GM10248 (cell line): ENCODE measurements at regions not wholly inside any gene's neighbourhood (a gene's known extent, or its start where the extent isn't known, plus 50 kb on each side); places are given as distances from the start of the nearest gene placed in this dataset.

Source experiments
- CTCF ChIA-PET: fragments of 300-600 bp; sonication (Branson Sonifier 250); formaldehyde crosslinking; extraction: SDS; loops from one replicate; lab custom pipeline; 2021; ENCODE audit warnings: antibody characterized with exemption; lab: Yijun Ruan, JAX
- POLR2A ChIA-PET: fragments of 350-650 bp; sonication (Branson Sonifier 250); formaldehyde crosslinking; extraction: SDS; loops from one replicate; lab custom pipeline; 2020; ENCODE audit warnings: antibody characterized with exemption; lab: Yijun Ruan, JAX
- DNase-seq: peaks from one replicate; pipeline ENCODE4 v3.0.0; 2012; ENCODE audit errors: extremely low spot score
- TF ChIP-seq, protein P1 (sequence below): IDR thresholded peaks from 2 replicates; pipeline ENCODE4 v1.5.1; 2012; ENCODE audit warnings: mild to moderate bottlenecking, low read depth; ENCODE audit errors: extremely low read depth, missing control alignments, control extremely low read depth

GRCh38 chr2:125554956-125555355, 1101.0 kb upstream of the GYPC start:
- ChIA-PET POLR2A (interaction anchor here (0.7 kb wide), 1 partner anchor 1496 kb away, joined by 3 read pairs; no protein-coding TSS in a partner anchor), CTCF (no interaction called here)
- no peak for DNase-seq
- TF ChIP-seq, protein P1, sequence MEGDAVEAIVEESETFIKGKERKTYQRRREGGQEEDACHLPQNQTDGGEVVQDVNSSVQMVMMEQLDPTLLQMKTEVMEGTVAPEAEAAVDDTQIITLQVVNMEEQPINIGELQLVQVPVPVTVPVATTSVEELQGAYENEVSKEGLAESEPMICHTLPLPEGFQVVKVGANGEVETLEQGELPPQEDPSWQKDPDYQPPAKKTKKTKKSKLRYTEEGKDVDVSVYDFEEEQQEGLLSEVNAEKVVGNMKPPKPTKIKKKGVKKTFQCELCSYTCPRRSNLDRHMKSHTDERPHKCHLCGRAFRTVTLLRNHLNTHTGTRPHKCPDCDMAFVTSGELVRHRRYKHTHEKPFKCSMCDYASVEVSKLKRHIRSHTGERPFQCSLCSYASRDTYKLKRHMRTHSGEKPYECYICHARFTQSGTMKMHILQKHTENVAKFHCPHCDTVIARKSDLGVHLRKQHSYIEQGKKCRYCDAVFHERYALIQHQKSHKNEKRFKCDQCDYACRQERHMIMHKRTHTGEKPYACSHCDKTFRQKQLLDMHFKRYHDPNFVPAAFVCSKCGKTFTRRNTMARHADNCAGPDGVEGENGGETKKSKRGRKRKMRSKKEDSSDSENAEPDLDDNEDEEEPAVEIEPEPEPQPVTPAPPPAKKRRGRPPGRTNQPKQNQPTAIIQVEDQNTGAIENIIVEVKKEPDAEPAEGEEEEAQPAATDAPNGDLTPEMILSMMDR, result no peak

DNA sequence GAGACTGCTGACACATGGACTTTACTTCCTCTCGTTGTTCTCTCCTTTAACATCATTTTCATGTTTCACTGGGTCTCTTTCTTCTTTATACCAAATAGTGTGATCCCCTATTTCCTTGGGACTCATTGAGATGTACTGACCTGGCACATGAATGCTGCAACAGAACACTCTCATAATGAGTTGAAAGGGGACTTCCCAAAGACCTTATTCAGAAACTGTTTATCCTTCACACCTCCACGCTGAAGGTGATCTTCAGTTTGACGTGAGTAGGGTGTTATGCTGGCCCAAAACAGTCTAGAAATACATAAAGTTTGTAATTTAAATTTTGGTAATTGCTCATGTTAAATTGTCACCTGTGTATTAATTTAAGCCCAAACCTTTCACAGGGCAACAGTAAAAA, 1096.8 kb upstream of the GYPC start:
- ChIA-PET CTCF (interaction anchor here (1.4 kb wide), 1 partner anchor 12 kb away, joined by 3 read pairs; no protein-coding TSS in a partner anchor), POLR2A (no interaction called here)
- TF ChIP-seq, protein P1, result no peak
- DNase-seq, result peak; percentile 6

- ChIA-PET CTCF (interaction anchor here (0.7 kb wide), 1 partner anchor 12 kb away, joined by 3 read pairs; no protein-coding TSS in a partner anchor), POLR2A (no interaction called here)
- TF ChIP-seq, protein P1, result no peak
- no peak for DNase-seq
Measured at GRCh38 chr2:125560855-125561254, 1095.1 kb upstream of the GYPC start.

GRCh38 chr2:125561302-125561701, 1094.7 kb upstream of the GYPC start:
- POLR2A ChIA-PET, result no interaction called here
- DNase-seq, result no peak
- TF ChIP-seq, protein P1, result no peak
- CTCF ChIA-PET, result interaction anchor here (0.7 kb wide), 1 partner anchor 11 kb away, joined by 3 read pairs; no protein-coding TSS in a partner anchor

- no peak for DNase-seq
- ChIA-PET CTCF (interaction anchor here (1.1 kb wide), 1 partner anchor 17 kb away, joined by 3 read pairs; no protein-coding TSS in a partner anchor), POLR2A (no interaction called here)
- TF ChIP-seq, protein P1, result no peak
Measured at GRCh38 chr2:125562924-125563323, 1093.0 kb upstream of the GYPC start.

DNA sequence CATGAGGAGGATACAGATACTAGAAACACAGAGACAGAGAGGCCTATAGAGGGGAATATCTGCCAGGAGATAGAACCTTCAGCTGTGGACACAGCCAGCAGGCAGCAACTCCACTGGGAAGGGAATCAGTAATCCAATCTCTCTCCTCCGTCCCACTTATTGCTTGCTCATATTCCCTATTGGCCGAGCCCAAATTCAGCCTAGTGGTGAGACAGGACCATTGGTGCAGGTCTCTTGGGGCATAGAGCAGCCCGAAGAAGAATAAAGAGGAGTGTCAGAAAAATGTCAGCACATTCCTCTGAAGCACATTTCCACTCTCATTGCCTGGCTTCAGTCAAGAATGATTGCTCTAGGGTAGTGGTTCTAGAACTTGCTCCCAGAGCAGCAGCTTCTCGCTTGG, 1091.5 kb upstream of the GYPC start:
- CTCF ChIA-PET, result no interaction called here
- DNase-seq, result no peak
- POLR2A ChIA-PET, result no interaction called here
- TF ChIP-seq, protein P1, result no peak
